GM12892 (cell line): ENCODE measurements at regions not wholly inside any gene's neighbourhood (a gene's known extent, or its start where the extent isn't known, plus 50 kb on each side); places are given as distances from the start of the nearest gene placed in this dataset.

Source experiments
- POLR2A ChIP-seq: IDR thresholded peaks from 2 replicates; pipeline ENCODE4 v1.6.1; 2011; ENCODE audit warnings: low read depth, low read length, control low read depth
- POLR2AphosphoS5 ChIP-seq: IDR thresholded peaks from 2 replicates; pipeline ENCODE4 v1.6.1; 2011; ENCODE audit warnings: low read depth, low read length, control low read depth
- TAF1 ChIP-seq: IDR thresholded peaks from 2 replicates; pipeline ENCODE4 v1.6.1; 2011; ENCODE audit warnings: low read depth, mild to moderate bottlenecking, control low read depth, low read length, borderline replicate concordance

DNA sequence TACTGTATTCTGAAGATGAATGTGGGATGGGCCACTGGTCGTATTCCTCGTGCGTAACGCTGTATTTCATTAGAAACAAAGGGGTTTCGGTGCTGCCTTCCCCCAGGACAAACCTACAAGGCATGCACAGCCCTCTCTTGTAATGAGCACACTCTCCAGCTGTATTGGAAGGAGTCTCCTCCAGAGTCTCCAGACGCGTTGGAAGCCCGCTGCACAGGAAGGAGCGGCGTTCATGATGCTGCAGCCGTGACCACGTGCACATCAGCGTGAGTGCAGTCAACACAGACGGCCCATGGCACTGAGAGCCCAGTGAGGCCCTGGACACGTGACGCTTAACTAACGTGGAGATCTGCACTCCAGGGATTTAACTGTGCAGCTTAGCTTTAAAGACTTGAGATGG lies 209.0 kb upstream of the IRX1 start:
- TF ChIP-seq POLR2A (no peak), POLR2AphosphoS5 (no peak), TAF1 (no peak)
